Karpas-422 (cell line): ENCODE measurements at regions not wholly inside any gene's neighbourhood (a gene's known extent, or its start where the extent isn't known, plus 50 kb on each side); places are given as distances from the start of the nearest gene placed in this dataset.

Experiments
- DNase-seq: peaks from one replicate; pipeline ENCODE4 v3.0.0-alpha.2; 2015
- H2AFZ ChIP-seq: fragments of 200-600 bp; sonication (generic); 2 replicates; pipeline ENCODE4 v1.6.1; 2014; ENCODE audit warnings: antibody characterized with exemption, low read length, mixed read lengths
- H3K27ac ChIP-seq: fragments of 200-600 bp; sonication (generic); 2 replicates; pipeline ENCODE4 v1.5.1; 2014; ENCODE audit warnings: mild to moderate bottlenecking, low read length, moderate library complexity
- H3K27me3 ChIP-seq: fragments of 200-600 bp; sonication (generic); 2 replicates; pipeline ENCODE4 v1.6.1; 2014; ENCODE audit warnings: low read length, mixed read lengths
- H3K36me3 ChIP-seq: fragments of 200-600 bp; sonication (generic); 2 replicates; pipeline ENCODE4 v1.6.1; 2014; ENCODE audit warnings: low read length, mixed read lengths; ENCODE audit not compliant: insufficient read depth
- H3K4me1 ChIP-seq: fragments of 200-600 bp; sonication (generic); 2 replicates; pipeline ENCODE4 v1.6.1; 2014; ENCODE audit warnings: mild to moderate bottlenecking, low read length, mixed read lengths
- H3K4me2 ChIP-seq: fragments of 200-600 bp; sonication (generic); 2 replicates; pipeline ENCODE4 v1.6.1; 2014; ENCODE audit warnings: low read length, low read depth, mild to moderate bottlenecking; ENCODE audit not compliant: poor library complexity, severe bottlenecking
- H3K4me3 ChIP-seq: fragments of 200-600 bp; sonication (generic); 2 replicates; pipeline ENCODE4 v1.5.1; 2014; ENCODE audit warnings: mild to moderate bottlenecking, antibody characterized with exemption, low read length, mixed read lengths
- H3K79me2 ChIP-seq: fragments of 200-600 bp; sonication (generic); 2 replicates; pipeline ENCODE4 v1.6.1; 2014; ENCODE audit warnings: mild to moderate bottlenecking, low read length, mixed read lengths
- H3K9ac ChIP-seq: fragments of 200-600 bp; sonication (generic); 2 replicates; pipeline ENCODE4 v1.6.0; 2014; ENCODE audit warnings: low read length
- H3K9me2 ChIP-seq: fragments of 200-600 bp; sonication (generic), shearing (Covaris generic); replicated peaks from 2 replicates; pipeline ENCODE4 v1.6.0; 2014; ENCODE audit warnings: mild to moderate bottlenecking, low read length, moderate library complexity; ENCODE audit not compliant: insufficient read depth
- H3K9me3 ChIP-seq: fragments of 300-700, 200-600 bp; sonication (generic); 2 replicates; pipeline ENCODE4 v1.6.1; 2014; ENCODE audit warnings: low read length, mixed read lengths
- H4K20me1 ChIP-seq: fragments of 200-600 bp; sonication (generic); 2 replicates; pipeline ENCODE4 v1.6.1; 2014; ENCODE audit warnings: mild to moderate bottlenecking, antibody characterized with exemption, low read length, low read depth; ENCODE audit not compliant: insufficient read depth

DNA sequence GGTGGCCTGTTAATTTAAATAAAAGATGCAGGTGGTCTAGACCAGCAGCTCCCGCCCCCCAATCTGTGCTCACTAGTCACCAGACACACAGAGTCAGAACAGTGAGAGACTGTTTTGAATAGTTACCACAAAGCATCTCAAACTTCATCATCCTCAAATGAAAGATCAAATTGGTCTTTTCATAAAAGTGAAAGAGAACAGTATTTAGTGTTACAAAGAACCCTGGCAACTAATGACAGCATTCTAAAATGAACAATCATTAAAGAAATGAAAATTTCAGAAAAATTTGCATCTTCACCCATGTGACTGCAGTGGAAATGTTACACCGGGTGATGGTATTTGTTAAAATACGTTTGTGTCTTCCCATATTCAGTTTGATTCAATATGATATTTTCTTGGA lies 65.5 kb upstream of the PMAIP1 start:
- Histone ChIP-seq H3K36me3 (no peaks in the 10 kb centered on the region), H3K4me1 (peaks cover 16% of the 10 kb centered on the region), H3K9me2 (no peaks in the 10 kb centered on the region), H2AFZ (no peak overlapping the region), H3K4me3 (no peak overlapping the region), H3K79me2 (no peaks in the 10 kb centered on the region), H3K9ac (no peak overlapping the region), H3K9me3 (no peaks in the 10 kb centered on the region), H3K27me3 (no peaks in the 10 kb centered on the region), H3K4me2 (no peak overlapping the region), H4K20me1 (no peaks in the 10 kb centered on the region), H3K27ac (no peak overlapping the region)
- no peak for DNase-seq

DNA sequence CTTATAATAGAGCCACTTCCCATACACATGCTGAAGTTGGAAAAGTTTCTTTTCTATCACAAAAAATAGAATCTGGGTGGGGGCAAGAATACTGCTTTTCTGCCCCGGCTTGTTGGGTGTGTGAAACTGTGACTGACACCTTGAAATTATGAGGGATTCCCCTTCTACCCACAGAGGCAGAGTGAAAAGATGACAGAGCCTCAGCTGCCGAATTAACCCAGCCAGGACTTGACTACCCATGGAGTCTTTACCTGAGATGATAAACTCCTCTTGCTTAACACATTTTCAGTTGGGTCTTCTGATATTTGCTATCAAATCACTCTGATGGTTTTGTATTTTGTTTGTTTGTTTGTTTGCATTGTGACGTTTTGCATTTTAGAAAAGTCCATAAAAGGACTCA lies 66.0 kb upstream of the PMAIP1 start:
- Histone ChIP-seq H3K9me3 (no peaks in the 10 kb centered on the region), H3K27ac (no peak overlapping the region), H3K9me2 (no peaks in the 10 kb centered on the region), H3K4me2 (no peak overlapping the region), H3K9ac (no peak overlapping the region), H2AFZ (no peak overlapping the region), H3K79me2 (no peaks in the 10 kb centered on the region), H3K4me1 (peaks cover 16% of the 10 kb centered on the region), H3K36me3 (no peaks in the 10 kb centered on the region), H3K27me3 (no peaks in the 10 kb centered on the region), H4K20me1 (no peaks in the 10 kb centered on the region), H3K4me3 (no peak overlapping the region)
- no peak for DNase-seq

DNA sequence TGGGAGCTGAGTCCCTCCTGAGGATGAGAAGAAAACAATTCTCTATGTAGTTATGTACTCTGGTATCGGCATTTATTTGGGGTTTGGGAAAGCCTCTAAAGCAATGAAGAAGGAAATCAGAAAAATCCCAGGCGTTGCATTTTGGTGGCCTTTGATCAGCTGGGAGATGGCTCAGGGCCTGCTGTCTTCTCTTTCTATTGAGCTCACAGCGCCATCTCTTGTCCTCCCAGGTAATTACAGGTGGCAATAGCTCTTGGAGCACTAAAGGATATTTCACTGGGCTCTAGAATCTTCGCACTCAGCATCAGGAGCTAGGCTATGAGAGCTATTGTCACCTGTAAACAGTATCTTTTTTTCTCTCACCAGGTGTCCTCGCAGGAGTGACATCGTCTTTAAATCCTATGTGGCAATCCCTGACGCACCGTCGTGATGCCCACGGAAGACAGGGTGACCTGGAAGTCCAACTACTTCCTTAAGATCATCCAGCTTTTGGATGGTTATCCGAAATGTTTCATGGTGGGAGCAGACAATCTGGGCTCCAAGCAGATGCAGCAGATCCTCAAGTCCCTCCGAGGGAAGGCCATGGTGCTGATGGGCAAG lies 76.1 kb upstream of the PMAIP1 start:
- Histone ChIP-seq H3K9ac (no peak overlapping the region), H3K36me3 (no peaks in the 10 kb centered on the region), H3K79me2 (no peaks in the 10 kb centered on the region), H3K27ac (no peak overlapping the region), H3K27me3 (no peaks in the 10 kb centered on the region), H3K4me1 (no peaks in the 10 kb centered on the region), H3K9me2 (no peaks in the 10 kb centered on the region), H2AFZ (no peak overlapping the region), H3K4me2 (no peak overlapping the region), H3K9me3 (no peaks in the 10 kb centered on the region), H4K20me1 (no peaks in the 10 kb centered on the region), H3K4me3 (no peak overlapping the region)
- peak; percentile 85 for DNase-seq

DNA sequence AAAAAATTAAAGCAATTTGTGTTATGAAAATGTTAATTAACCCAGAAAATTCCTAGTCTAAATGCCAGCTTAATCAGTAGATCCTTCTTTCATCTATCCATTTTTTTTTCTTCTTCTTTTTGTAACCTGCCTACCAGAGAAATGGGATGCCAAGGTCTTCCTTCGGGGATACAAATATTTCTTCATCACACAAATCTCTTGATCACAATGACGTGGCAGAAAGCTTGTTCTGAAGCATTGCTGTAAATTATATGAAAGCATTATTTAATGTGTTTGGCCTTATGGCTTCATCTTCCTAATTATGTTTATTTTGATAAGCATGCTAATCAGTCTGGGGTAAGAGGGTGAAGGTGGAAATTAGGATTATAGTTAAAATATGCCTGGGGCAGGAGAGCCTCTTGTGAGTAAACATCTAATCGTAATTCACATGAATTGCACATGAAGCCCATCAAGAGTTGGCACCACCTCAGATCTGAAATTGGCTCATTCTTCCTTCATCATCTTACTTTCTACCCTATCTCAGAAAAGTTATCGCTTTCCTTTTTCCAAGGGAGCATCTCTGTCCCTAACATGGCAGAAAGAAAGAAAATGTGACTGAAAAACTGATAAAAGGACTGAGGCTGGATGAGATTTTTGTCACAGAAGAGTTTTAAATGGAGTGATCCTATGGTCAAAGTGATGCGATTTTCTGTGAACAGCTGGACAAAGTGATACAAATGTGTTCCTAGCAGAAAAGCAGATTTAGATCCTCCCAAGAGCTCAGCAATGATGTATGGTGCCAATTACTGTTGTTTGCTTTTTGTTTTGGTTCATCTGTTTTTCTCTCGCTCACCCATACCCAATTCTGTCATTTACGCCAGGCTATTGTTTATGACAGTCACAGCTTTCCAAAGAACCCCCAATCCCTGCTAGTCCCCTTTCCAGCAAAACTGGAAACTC lies 76.9 kb upstream of the PMAIP1 start:
- no peaks in the 10 kb centered on the region for H3K9me2 ChIP-seq
- H2AFZ ChIP-seq: no peak overlapping the region

DNA sequence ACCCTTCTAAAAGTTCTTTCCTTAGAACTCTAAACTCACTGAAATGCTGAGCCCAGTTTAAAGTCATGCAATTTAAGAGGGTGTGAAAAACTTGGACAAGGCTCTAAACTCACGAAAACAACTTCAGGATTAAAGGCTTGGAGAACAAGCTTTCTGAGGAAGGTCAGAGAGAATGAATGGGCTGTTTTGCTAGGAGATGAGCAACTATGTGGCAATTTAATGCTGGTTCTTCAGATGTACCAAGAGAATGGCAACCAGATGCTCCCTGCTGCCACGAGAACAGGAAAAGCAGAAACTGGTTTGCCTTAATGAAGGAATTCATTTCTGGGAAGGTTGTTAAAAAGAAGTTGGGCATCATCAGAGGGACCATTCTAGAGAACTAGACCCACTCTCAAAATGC lies 77.8 kb upstream of the PMAIP1 start:
- Histone ChIP-seq H3K9ac (no peak overlapping the region), H3K27ac (no peak overlapping the region), H3K4me1 (no peaks in the 10 kb centered on the region), H3K36me3 (no peaks in the 10 kb centered on the region), H3K9me2 (no peaks in the 10 kb centered on the region), H3K9me3 (no peaks in the 10 kb centered on the region), H3K27me3 (no peaks in the 10 kb centered on the region), H3K4me3 (no peak overlapping the region), H2AFZ (no peak overlapping the region), H3K4me2 (no peak overlapping the region), H4K20me1 (no peaks in the 10 kb centered on the region), H3K79me2 (no peaks in the 10 kb centered on the region)
- DNase-seq: no peak

More for the DNA sequence above, 76.9 kb upstream of the PMAIP1 start:
- Histone ChIP-seq H4K20me1 (no peaks in the 10 kb centered on the region), H3K9me3 (no peaks in the 10 kb centered on the region), H3K4me2 (no peak overlapping the region), H3K27me3 (no peaks in the 10 kb centered on the region), H3K79me2 (no peaks in the 10 kb centered on the region), H3K27ac (no peak overlapping the region), H3K4me1 (no peaks in the 10 kb centered on the region), H3K36me3 (no peaks in the 10 kb centered on the region), H3K4me3 (no peak overlapping the region), H3K9ac (no peak overlapping the region)
- DNase-seq: no peak

DNA sequence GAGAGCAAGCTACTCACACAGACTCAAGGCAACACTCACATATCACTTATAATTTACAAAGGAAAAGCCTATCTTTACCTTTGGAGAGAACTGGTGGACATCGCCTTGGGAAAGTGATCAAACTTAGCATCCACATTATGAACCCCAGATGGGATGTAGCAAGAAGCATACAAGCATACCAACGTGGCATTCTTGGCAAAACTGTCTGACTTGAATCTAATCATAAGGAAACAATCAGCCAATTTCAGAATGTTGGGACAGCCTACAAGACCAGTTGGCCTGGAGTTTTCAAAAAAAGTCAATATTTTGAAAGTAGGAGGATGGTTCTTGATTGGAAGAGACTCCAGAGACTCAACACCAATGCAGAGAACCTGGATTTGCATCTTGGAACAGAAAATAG lies 79.1 kb upstream of the PMAIP1 start:
- no peak overlapping the region for H3K4me2 ChIP-seq
- no peaks in the 10 kb centered on the region for H3K9me2 ChIP-seq
- H3K9ac ChIP-seq: no peak overlapping the region
- no peaks in the 10 kb centered on the region for H3K27me3 ChIP-seq
- no peaks in the 10 kb centered on the region for H3K9me3 ChIP-seq
- H2AFZ ChIP-seq: no peak overlapping the region
- no peak for DNase-seq
- no peaks in the 10 kb centered on the region for H4K20me1 ChIP-seq
- no peak overlapping the region for H3K27ac ChIP-seq
- H3K4me1 ChIP-seq: no peaks in the 10 kb centered on the region
- no peaks in the 10 kb centered on the region for H3K36me3 ChIP-seq
- no peak overlapping the region for H3K4me3 ChIP-seq
- H3K79me2 ChIP-seq: no peaks in the 10 kb centered on the region

DNA sequence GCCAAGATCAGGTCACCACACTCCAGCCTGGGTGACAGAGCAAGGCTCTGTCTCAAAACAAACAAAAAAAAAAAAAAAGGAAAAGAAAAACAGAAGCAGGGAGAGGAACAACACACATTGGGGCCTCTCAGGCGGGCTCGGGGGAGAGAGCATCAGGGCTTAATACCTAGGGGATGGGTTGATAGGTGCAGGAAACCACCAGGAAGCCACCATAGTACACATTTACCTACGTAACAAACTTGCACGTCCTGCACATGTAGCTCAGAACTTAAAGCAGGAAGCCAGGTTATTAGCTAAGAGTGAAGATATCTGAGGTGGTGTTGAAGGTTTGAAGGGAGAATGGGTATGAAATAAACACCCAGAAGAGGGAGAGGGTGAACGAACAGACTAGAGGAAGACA lies 81.0 kb upstream of the PMAIP1 start:
- Histone ChIP-seq H3K4me2 (no peak overlapping the region), H3K9me3 (no peaks in the 10 kb centered on the region), H4K20me1 (no peaks in the 10 kb centered on the region), H3K36me3 (no peaks in the 10 kb centered on the region), H3K9ac (no peak overlapping the region), H3K9me2 (no peaks in the 10 kb centered on the region), H3K27me3 (no peaks in the 10 kb centered on the region), H3K79me2 (no peaks in the 10 kb centered on the region), H3K4me3 (no peak overlapping the region), H3K4me1 (no peaks in the 10 kb centered on the region), H3K27ac (no peak overlapping the region), H2AFZ (no peak overlapping the region)
- DNase-seq: no peak

DNA sequence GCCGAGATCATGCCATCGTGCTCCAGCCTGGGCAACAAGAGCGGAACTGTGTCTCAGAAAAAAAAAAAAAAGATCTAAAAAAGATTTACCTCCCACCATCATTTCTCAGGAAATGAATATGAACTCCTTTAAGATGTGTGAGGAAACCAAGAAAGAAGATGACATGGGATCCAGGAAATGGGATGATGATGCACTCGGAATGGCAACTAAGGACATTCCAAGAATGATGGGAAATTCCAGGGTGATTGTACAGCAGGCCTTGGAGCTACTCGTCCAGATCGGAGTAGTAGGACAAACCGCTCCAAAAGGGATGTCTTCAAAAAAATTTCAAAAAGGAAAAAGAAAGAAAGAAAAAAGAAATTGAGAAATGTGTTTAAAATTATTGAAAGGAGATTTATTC lies 84.9 kb upstream of the PMAIP1 start:
- no peak overlapping the region for H3K4me3 ChIP-seq
- H3K4me1 ChIP-seq: no peaks in the 10 kb centered on the region

More for the DNA sequence above, 84.9 kb upstream of the PMAIP1 start:
- H4K20me1 ChIP-seq: no peaks in the 10 kb centered on the region
- no peak overlapping the region for H3K27ac ChIP-seq
- DNase-seq: no peak
- no peaks in the 10 kb centered on the region for H3K36me3 ChIP-seq
- no peaks in the 10 kb centered on the region for H3K79me2 ChIP-seq
- H3K27me3 ChIP-seq: no peaks in the 10 kb centered on the region
- H3K4me2 ChIP-seq: no peak overlapping the region
- H3K9me2 ChIP-seq: no peaks in the 10 kb centered on the region
- H2AFZ ChIP-seq: no peak overlapping the region
- H3K9me3 ChIP-seq: no peaks in the 10 kb centered on the region
- no peak overlapping the region for H3K9ac ChIP-seq
